OCI-LY1 (cell line): ENCODE measurements at regions not wholly inside any gene's neighbourhood (a gene's known extent, or its start where the extent isn't known, plus 50 kb on each side); places are given as distances from the start of the nearest gene placed in this dataset.
"Not testable (repeated sequence)": the region's sequence is repeated elsewhere in the genome, so short reads cannot be mapped to it uniquely, and the experiment has no call there.

Source experiments
- H2AFZ ChIP-seq: fragments of 200-600 bp; sonication (generic), shearing (Covaris generic); 2 replicates; pipeline ENCODE4 v1.6.0; 2014; ENCODE audit warnings: antibody characterized with exemption, mild to moderate bottlenecking, low read length
- H3F3A ChIP-seq: fragments of 200-600 bp; sonication (generic), shearing (Covaris generic); 2 replicates; pipeline ENCODE4 v1.6.0; 2014; ENCODE audit warnings: mild to moderate bottlenecking, antibody characterized with exemption, low read length, moderate library complexity; ENCODE audit not compliant: insufficient read depth
- H3K27ac ChIP-seq: fragments of 200-600 bp; sonication (generic); 2 replicates; pipeline ENCODE4 v1.5.1; 2014; ENCODE audit warnings: low read length, mixed run types, mild to moderate bottlenecking, low read depth; ENCODE audit not compliant: poor library complexity, severe bottlenecking
- H3K27me3 ChIP-seq: fragments of 200-600 bp; sonication (generic); 2 replicates; pipeline ENCODE4 v1.6.0; 2014; ENCODE audit warnings: antibody characterized with exemption, mild to moderate bottlenecking, low read length, moderate library complexity; ENCODE audit not compliant: insufficient read depth
- H3K36me3 ChIP-seq: fragments of 200-600 bp; sonication (generic); 2 replicates; pipeline ENCODE4 v1.6.1; 2014; ENCODE audit warnings: mild to moderate bottlenecking, antibody characterized with exemption, low read length, moderate library complexity, mixed read lengths; ENCODE audit not compliant: insufficient read depth
- H3K4me1 ChIP-seq: fragments of 200-600 bp; sonication (generic); 2 replicates; pipeline ENCODE4 v1.5.1; 2014; ENCODE audit warnings: mild to moderate bottlenecking, low read length, moderate library complexity; ENCODE audit not compliant: insufficient read depth, severe bottlenecking
- H3K4me2 ChIP-seq: fragments of 200-600 bp; sonication (generic), shearing (Covaris generic); 2 replicates; pipeline ENCODE4 v1.6.1; 2014; ENCODE audit warnings: low read length
- H3K4me3 ChIP-seq: fragments of 200-600 bp; sonication (generic); 2 replicates; pipeline ENCODE4 v1.5.1; 2014; ENCODE audit warnings: low read length, low read depth, mild to moderate bottlenecking, mixed read lengths; ENCODE audit not compliant: poor library complexity, severe bottlenecking
- H3K79me2 ChIP-seq: fragments of 200-600 bp; shearing (Covaris generic); 2 replicates; pipeline ENCODE4 v1.6.1; 2016; ENCODE audit warnings: mixed run types, low read length, mixed read lengths; ENCODE audit not compliant: insufficient read depth
- H3K9ac ChIP-seq: fragments of 200-600 bp; sonication (generic), shearing (Covaris generic); 2 replicates; pipeline ENCODE4 v1.6.1; 2014; ENCODE audit warnings: mild to moderate bottlenecking, low read length, mixed read lengths
- H3K9me2 ChIP-seq: fragments of 200-600 bp; sonication (generic), shearing (Covaris generic); 2 replicates; pipeline ENCODE4 v1.6.1; 2014; ENCODE audit warnings: low read depth, mild to moderate bottlenecking, low read length, mixed read lengths
- H3K9me3 ChIP-seq: fragments of 200-600 bp; shearing (Covaris generic); 2 replicates; pipeline ENCODE4 v1.6.1; 2014; ENCODE audit warnings: low read length, mixed read lengths
- H4K20me1 ChIP-seq: fragments of 200-600 bp; sonication (generic), shearing (Covaris generic); 2 replicates; pipeline ENCODE4 v1.6.0; 2016; ENCODE audit warnings: mild to moderate bottlenecking, low read length; ENCODE audit not compliant: insufficient read depth
- EZH2 ChIP-seq: fragments of 200-600 bp; sonication (generic), shearing (Covaris generic); IDR thresholded peaks from 2 replicates; pipeline ENCODE4 v1.8.0; 2017; ENCODE audit warnings: borderline replicate concordance, mixed run types, mild to moderate bottlenecking, antibody characterized with exemption, low read length, moderate library complexity, mixed read lengths
- TF ChIP-seq, protein P1 (sequence below): fragments of 200-600 bp; sonication (generic), shearing (Covaris generic); IDR thresholded peaks from 2 replicates; pipeline ENCODE4 v1.5.1; 2017; ENCODE audit warnings: mild to moderate bottlenecking, antibody characterized with exemption, low read length, moderate library complexity, mixed read lengths

DNA sequence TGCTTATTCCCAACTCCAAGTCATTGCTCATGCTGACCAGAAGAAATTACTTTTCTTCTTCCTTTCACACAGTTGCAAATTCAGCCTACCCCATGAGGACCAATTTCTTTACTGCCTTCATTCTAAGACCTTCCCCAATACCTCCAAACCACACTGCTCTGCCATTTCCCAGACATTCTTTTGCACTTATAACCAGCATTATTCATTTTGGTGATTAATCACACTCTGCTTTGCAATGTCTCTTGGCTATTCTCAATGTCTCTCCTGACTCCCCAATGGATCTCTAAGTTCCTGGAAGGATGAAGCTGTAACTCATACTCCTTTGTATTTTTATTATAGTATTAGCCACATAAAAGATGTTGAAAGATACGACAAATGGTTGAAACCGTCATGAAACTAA, 105.7 kb upstream of the RANBP3L start:
- no peak overlapping the region for H3K9ac ChIP-seq

DNA sequence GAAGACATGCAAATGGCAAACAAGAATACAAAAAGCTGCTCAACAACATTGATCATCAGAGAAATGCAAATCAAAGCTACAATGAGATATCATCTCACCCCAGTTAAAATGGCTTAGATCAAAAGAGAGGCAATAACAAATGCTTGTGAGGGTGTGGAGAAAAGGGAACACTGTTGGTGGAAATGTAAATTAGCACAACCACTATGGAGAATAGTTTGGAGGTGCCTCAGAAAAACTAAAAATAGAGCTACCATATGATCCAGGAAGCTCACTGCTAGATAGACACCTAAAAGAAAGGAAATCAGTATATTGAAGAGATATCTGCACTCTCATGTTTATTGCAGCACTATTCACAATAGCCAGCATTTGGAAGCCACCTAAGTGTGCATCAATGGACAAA, 108.0 kb upstream of the RANBP3L start:
- H3K9me2 ChIP-seq, H3K36me3 ChIP-seq, H3F3A ChIP-seq, H3K27me3 ChIP-seq, H3K4me3 ChIP-seq, H3K4me1 ChIP-seq, H2AFZ ChIP-seq, H3K27ac ChIP-seq, H3K79me2 ChIP-seq, H3K9ac ChIP-seq, H3K9me3 ChIP-seq, H4K20me1 ChIP-seq, H3K4me2 ChIP-seq: not testable (repeated sequence)

More for the DNA sequence above, 105.7 kb upstream of the RANBP3L start:
- H2AFZ ChIP-seq: no peak overlapping the region
- no peak overlapping the region for H3K4me2 ChIP-seq
- no peaks in the 10 kb centered on the region for H3K9me3 ChIP-seq
- no peaks in the 10 kb centered on the region for H3K79me2 ChIP-seq
- no peaks in the 10 kb centered on the region for H3K36me3 ChIP-seq
- TF ChIP-seq, protein P1, sequence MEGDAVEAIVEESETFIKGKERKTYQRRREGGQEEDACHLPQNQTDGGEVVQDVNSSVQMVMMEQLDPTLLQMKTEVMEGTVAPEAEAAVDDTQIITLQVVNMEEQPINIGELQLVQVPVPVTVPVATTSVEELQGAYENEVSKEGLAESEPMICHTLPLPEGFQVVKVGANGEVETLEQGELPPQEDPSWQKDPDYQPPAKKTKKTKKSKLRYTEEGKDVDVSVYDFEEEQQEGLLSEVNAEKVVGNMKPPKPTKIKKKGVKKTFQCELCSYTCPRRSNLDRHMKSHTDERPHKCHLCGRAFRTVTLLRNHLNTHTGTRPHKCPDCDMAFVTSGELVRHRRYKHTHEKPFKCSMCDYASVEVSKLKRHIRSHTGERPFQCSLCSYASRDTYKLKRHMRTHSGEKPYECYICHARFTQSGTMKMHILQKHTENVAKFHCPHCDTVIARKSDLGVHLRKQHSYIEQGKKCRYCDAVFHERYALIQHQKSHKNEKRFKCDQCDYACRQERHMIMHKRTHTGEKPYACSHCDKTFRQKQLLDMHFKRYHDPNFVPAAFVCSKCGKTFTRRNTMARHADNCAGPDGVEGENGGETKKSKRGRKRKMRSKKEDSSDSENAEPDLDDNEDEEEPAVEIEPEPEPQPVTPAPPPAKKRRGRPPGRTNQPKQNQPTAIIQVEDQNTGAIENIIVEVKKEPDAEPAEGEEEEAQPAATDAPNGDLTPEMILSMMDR: no peak
- no peak for TF ChIP-seq EZH2
- no peaks in the 10 kb centered on the region for H4K20me1 ChIP-seq
- no peak overlapping the region for H3K4me3 ChIP-seq
- peaks cover 17% of the 10 kb centered on the region for H3K4me1 ChIP-seq
- H3K9me2 ChIP-seq: no peaks in the 10 kb centered on the region
- no peaks in the 10 kb centered on the region for H3K27me3 ChIP-seq
- no peaks in the 10 kb centered on the region for H3F3A ChIP-seq
- no peak overlapping the region for H3K27ac ChIP-seq

DNA sequence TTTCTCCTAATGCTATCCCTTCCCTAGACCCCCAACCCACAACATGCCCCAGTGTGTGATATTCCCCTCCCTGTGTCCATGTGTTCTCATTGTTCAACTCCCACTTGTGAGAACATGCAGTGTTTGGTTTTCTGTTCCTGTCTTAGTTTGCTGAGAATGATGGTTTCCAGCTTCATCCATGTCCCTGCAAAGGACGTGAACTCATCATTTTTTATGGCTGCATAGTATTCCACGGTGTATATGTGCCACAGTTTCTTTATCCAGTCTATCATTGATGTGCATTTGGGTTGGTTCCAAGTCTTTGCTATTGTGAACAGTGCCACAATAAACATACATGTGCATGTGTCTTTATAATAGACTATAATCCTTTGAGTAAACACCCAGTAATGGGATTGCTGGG, 109.0 kb upstream of the RANBP3L start:
- not testable (repeated sequence) for H3K4me3 ChIP-seq, H3K9me3 ChIP-seq, H3K27me3 ChIP-seq, H3K79me2 ChIP-seq, H3K4me1 ChIP-seq, H3F3A ChIP-seq, H3K9me2 ChIP-seq, H3K4me2 ChIP-seq, H4K20me1 ChIP-seq, H2AFZ ChIP-seq, H3K27ac ChIP-seq, H3K36me3 ChIP-seq, H3K9ac ChIP-seq

DNA sequence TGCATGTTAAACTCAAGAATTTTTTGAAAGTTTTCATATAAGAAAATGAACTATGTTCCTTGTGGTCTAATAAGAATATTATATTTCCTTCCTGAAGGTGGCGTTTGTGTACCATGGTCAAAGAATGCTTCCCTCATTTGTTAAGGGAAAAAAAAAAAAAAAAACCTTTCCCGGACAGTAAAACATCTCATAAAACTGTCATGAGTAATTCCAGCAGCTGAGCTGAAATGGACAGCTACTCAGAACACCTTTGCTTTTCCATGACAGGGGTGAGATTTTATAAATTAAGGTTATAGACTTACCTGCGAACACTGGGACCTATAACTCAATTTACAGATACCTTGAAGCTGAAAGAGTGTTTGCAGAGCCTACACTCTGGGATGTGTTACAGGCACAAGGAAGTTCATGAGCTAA, 113.2 kb upstream of the RANBP3L start:
- no peak overlapping the region for H3K4me3 ChIP-seq
- no peaks in the 10 kb centered on the region for H3K27me3 ChIP-seq
- no peaks in the 10 kb centered on the region for H3K4me1 ChIP-seq
- no peak overlapping the region for H2AFZ ChIP-seq
- H3K79me2 ChIP-seq: no peaks in the 10 kb centered on the region
- TF ChIP-seq, protein P1: peak; percentile 62; the same call in 1 of the 2 replicates
- no peak for TF ChIP-seq EZH2
- H3K9me3 ChIP-seq: no peaks in the 10 kb centered on the region
- no peak overlapping the region for H3K9ac ChIP-seq
- H3K27ac ChIP-seq: no peak overlapping the region
- H3K9me2 ChIP-seq: no peaks in the 10 kb centered on the region
- no peaks in the 10 kb centered on the region for H3F3A ChIP-seq
- H4K20me1 ChIP-seq: no peaks in the 10 kb centered on the region
- no peaks in the 10 kb centered on the region for H3K36me3 ChIP-seq
- no peak overlapping the region for H3K4me2 ChIP-seq
